ENCODE measurements at regions not wholly inside any gene's neighbourhood (a gene's known extent, or its start where the extent isn't known, plus 50 kb on each side); places are given as distances from the start of the nearest gene placed in this dataset.

GRCh38 chr12:132416827-132417226 lies 73.1 kb upstream of the FBRSL1 start:
- Histone ChIP-seq H3K36me3 (no peaks in the 10 kb centered on the region), H3K27ac (no peak overlapping the region), H3K4me1 (peaks cover 0 to 11% (median 9%) of the 10 kb centered on the region in 4 donors), H3K4me3 (no peak overlapping the region), H3K27me3 (peaks cover 6 to 67% (median 49%) of the 10 kb centered on the region in 3 donors), H3K9me3 (no peaks in the 10 kb centered on the region)
- intact Hi-C loops (cut with DNase I), result loop anchor here (10.0 kb wide), 1 partner anchor 262 kb away; no protein-coding TSS in a partner anchor
- WGBS, 2 donors, result 79 to 92% methylated on average over 14 of the region's 14 CpGs
- no peak for DNase-seq
- no peak for TF ChIP-seq POLR2A (IDR thresholded peaks at IDR 0.05)
- no peak for TF ChIP-seq POLR2AphosphoS5 (IDR thresholded peaks at IDR 0.05)
- no peak for TF ChIP-seq EP300 (IDR thresholded peaks at IDR 0.05)
- no peak for TF ChIP-seq CTCF (IDR thresholded peaks at IDR 0.05)

- Histone ChIP-seq H3K4me3 (no peak overlapping the region), H3K27ac (no peak overlapping the region), H3K36me3 (no peaks in the 10 kb centered on the region), H3K4me1 (peaks cover 0 to 11% (median 9%) of the 10 kb centered on the region in 4 donors), H3K9me3 (no peaks in the 10 kb centered on the region), H3K27me3 (peaks cover 6 to 62% (median 43%) of the 10 kb centered on the region in 3 donors)
- TF ChIP-seq POLR2A (IDR thresholded peaks at IDR 0.05) (no peak), CTCF (IDR thresholded peaks at IDR 0.05) (no peak), EP300 (IDR thresholded peaks at IDR 0.05) (no peak), POLR2AphosphoS5 (IDR thresholded peaks at IDR 0.05) (no peak)
- WGBS, 2 donors, result 77 to 87% methylated on average over 25 of the region's 25 CpGs
- intact Hi-C loops (cut with DNase I), result loop anchor here (10.0 kb wide), 1 partner anchor 261 kb away; no protein-coding TSS in a partner anchor
- DNase-seq, result no peak
Observed at GRCh38 chr12:132416121-132416673, 73.8 kb upstream of the FBRSL1 start.

GRCh38 chr12:132415327-132416120 lies 74.4 kb upstream of the FBRSL1 start:
- 52 to 74% methylated on average over 25 of the region's 25 CpGs for WGBS, 2 donors
- Histone ChIP-seq H3K4me3 (no peak overlapping the region), H3K27ac (no peak overlapping the region), H3K27me3 (peaks cover 6 to 62% (median 42%) of the 10 kb centered on the region in 3 donors), H3K9me3 (no peaks in the 10 kb centered on the region), H3K36me3 (no peaks in the 10 kb centered on the region), H3K4me1 (peaks cover 0 to 11% (median 9%) of the 10 kb centered on the region in 4 donors)
- TF ChIP-seq CTCF (IDR thresholded peaks at IDR 0.05) (no peak), POLR2A (IDR thresholded peaks at IDR 0.05) (no peak), EP300 (IDR thresholded peaks at IDR 0.05) (no peak), POLR2AphosphoS5 (IDR thresholded peaks at IDR 0.05) (no peak)
- intact Hi-C loops (cut with DNase I), result loop anchor here (1.0 to 10.0 kb wide), 3 partner anchors 108 to 261 kb away; no protein-coding TSS in a partner anchor
- no peak for DNase-seq

GRCh38 chr12:132414634-132415326 lies 75.2 kb upstream of the FBRSL1 start:
- intact Hi-C loops (cut with DNase I), result loop anchor here (1.0 to 10.0 kb wide), 3 partner anchors 109 to 260 kb away; no protein-coding TSS in a partner anchor
- Histone ChIP-seq H3K4me3 (no peak overlapping the region), H3K36me3 (no peaks in the 10 kb centered on the region), H3K27ac (no peak overlapping the region), H3K9me3 (no peaks in the 10 kb centered on the region), H3K27me3 (peaks cover 6 to 58% (median 46%) of the 10 kb centered on the region in 3 donors), H3K4me1 (peaks cover 0 to 11% (median 9%) of the 10 kb centered on the region in 4 donors)
- DNase-seq, result peak; percentile 85
- no peak for TF ChIP-seq POLR2A (IDR thresholded peaks at IDR 0.05)
- TF ChIP-seq POLR2AphosphoS5 (IDR thresholded peaks at IDR 0.05), result no peak
- no peak for TF ChIP-seq EP300 (IDR thresholded peaks at IDR 0.05)
- TF ChIP-seq CTCF (IDR thresholded peaks at IDR 0.05), result peak; percentile 76 to 94 (median 80)
- 5 to 16% methylated on average over 30 of the region's 30 CpGs for WGBS, 2 donors
